GM21526 (cell line): ENCODE measurements at regions not wholly inside any gene's neighbourhood (a gene's known extent, or its start where the extent isn't known, plus 50 kb on each side); places are given as distances from the start of the nearest gene placed in this dataset.

ENCODE experiments used
- ATAC-seq: cut with Tn5 transposase; IDR thresholded peaks from one replicate; pipeline ENCODE4 v1.9.1; 2021; ENCODE audit warnings: moderate library complexity; ENCODE audit not compliant: unreplicated experiment, low FRiP score

DNA sequence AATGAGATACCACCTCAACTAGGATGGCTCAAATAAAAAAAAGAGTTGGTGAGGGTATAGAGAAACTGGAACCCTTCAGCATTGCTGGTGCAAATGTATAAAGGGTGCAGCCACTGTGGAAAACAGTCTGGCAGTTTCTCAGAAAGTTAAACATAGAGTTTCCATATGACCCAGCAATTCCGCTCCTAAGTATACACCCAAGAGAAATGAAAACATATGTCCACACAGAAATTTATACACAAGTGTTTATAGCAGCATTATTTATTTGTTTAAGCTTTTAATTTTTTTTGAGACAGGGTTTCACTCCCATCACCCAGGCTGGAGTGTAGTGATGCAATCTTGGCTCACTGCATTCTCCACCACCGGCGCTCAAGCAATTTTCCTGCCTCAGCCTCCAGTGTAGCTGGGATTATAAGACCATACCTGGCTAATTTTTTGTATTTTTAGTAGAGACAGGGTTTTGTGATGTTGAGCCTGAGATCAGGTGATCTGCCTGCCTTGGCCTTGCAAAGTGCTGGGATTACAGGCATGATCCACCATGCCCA lies 118.2 kb upstream of the KIF5B start:
- ATAC-seq: no peak

- ATAC-seq: no peak
Measured at GRCh38 chr10:32171204-32171603, 115.0 kb upstream of the KIF5B start.

DNA sequence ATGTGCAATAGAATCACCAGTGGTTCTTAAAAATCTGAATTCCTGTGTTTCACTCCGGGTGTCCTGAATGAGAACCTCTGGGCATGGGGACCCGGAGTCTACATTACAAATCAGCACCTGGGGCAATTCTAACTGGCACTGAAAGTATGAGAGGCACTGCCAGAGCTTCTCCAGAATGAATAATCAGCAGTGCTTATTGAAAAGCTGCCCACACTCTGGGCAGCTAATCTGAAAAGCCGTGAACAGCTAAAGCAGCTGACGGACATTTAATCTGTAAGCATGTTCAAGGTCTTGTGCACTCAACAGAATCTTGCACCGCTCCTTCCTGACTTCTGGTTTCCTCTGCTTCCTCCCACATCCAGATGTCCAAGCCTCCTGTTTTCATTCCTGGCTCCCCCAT lies 113.3 kb upstream of the KIF5B start:
- no peak for ATAC-seq

GRCh38 chr10:32167450-32167849 lies 111.2 kb upstream of the KIF5B start:
- no peak for ATAC-seq

- ATAC-seq: no peak
Measured at GRCh38 chr10:32166365-32166764, 110.1 kb upstream of the KIF5B start.

DNA sequence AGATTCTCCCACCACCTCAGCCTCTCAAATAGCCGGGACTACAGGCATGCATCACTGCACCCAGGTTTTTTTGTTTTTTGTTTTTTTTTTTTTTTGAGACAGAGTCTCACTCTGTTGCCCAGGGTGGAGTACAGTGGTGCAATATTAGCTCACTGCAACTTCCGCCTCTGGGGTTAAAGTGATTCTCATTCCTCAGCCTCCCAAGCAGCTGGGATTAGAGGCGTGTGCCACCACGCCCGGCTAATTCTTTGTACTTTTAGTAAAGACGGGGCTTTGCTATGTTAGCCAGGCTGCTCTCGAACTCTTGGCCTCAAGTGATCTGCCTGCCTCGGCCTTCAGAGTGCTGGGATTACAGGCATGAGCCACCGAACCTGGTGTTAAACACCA lies 107.5 kb upstream of the KIF5B start:
- no peak for ATAC-seq

- ATAC-seq: no peak
Measured at GRCh38 chr10:32163071-32163761, 107.0 kb upstream of the KIF5B start.

- no peak for ATAC-seq
Measured at GRCh38 chr10:32161586-32161985, 105.4 kb upstream of the KIF5B start.

DNA sequence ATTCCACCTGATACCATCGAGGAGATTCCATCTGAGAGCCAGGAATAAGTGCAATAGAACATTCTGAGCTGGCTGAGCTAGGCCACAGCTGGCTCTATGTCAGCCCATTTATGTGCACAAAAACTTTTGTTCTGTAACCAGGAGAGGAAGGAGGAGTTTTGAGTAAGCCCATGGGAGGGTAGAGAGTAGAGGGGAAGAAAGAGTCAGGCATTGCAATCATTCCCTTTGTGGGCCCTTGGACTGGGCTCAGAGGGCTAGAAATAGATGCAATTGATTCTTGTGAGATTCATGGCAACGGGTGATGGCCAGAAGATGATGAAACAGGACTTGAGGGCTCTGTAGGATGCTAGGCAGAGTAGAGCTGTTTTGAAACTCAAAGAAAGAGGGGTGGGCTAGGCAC lies 104.6 kb upstream of the KIF5B start:
- ATAC-seq: no peak

- ATAC-seq: no peak
Measured at GRCh38 chr10:32159264-32159663, 103.0 kb upstream of the KIF5B start.

GRCh38 chr10:32156031-32156495 lies 99.8 kb upstream of the KIF5B start:
- ATAC-seq: no peak

DNA sequence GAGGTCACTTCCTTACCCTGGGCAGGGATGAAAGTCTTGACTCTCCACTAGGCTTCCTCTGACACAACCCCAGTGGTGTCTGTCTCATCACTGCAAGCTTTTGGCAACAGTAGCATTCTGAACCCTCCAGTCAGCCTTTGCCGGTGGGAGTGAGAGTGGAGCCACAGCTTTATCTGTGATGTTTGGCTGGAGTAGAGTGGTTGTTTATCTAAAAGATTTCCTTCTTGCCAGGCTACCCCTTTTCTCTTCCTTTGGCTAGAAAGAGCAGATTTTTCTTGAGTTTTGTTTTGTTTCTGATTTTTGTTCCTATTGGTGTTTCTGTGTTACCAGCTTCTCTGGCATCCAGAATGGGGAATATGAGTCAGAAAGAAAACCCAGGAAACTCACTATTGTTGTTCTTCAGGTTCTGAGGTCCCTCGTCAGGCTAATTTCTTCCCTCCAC lies 98.9 kb upstream of the KIF5B start:
- ATAC-seq: no peak

- no peak for ATAC-seq
Measured at GRCh38 chr10:32153931-32154330, 97.7 kb upstream of the KIF5B start.

DNA sequence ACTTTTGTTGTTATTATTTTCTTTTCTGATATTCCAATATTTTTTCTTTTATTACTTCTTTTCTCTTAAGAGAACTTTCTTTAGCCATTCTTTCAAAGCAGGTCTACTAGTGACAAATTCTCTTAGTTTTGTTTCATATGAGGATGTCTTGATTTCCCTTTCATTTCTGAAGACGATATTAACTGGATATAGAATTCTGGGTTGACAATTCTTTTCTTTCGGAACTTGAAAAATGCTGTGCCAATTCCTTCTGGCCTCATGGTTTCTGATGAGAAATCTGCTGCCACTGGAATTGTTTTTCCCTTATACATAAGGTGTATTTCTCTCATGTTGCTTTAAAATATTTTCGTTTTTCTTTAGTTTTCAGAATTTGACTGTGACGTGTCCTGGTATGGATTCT lies 97.0 kb upstream of the KIF5B start:
- ATAC-seq: no peak

DNA sequence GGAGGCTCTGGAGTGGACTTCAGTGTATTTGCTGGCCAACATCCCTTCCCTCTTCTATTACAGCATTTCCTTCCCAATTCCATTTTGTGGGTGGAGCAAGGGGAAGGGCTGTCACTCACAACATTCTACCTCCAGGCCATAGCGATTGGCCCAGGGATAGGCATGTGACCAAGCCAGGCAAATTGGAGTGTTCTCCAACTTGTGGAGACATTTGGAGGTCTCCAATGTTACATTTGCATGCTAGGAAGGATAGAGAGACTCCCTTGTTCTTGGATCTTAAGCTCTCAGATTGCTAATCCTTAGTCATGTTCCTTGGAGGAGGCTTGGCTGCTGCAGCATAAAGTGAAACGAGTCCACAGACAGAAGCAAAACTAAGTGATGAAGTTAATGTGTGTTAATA lies 95.6 kb upstream of the KIF5B start:
- no peak for ATAC-seq

- ATAC-seq: no peak
Measured at GRCh38 chr10:32150532-32151101, 94.4 kb upstream of the KIF5B start.

DNA sequence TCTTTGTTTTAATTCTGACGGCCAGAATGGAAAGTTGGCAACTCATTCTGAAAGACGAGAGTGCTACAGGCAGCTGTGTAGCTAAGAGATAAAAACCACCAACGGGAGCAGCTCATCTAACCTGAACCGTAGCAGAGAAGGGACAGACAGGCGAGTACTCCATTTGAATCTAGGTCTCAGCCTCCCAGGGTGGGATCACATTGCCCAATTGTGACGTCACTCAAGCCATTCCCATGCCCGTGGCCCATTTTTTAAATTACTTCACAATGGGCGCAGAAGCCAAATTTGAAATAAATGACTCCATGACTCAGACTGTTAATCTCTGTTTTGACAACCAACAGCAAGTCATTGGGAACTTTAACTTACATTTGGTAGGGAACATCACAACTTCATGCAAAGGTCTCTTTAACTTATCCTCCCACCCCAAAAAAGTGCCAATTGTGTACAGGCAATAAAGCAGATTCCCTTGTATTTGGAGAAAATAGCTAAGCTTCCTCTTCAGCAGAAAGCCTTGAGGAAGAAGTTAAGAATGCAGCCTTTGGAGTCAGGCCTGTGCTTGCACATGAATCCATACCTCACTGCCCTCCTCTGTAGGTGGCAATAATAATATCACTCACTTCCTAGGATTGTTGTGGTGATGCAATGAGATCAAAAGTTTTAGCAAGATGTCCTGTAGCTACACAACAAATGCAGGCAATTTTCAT lies 93.2 kb upstream of the KIF5B start:
- peak; percentile 94 for ATAC-seq

GRCh38 chr10:32148864-32149251 lies 92.6 kb upstream of the KIF5B start:
- no peak for ATAC-seq

DNA sequence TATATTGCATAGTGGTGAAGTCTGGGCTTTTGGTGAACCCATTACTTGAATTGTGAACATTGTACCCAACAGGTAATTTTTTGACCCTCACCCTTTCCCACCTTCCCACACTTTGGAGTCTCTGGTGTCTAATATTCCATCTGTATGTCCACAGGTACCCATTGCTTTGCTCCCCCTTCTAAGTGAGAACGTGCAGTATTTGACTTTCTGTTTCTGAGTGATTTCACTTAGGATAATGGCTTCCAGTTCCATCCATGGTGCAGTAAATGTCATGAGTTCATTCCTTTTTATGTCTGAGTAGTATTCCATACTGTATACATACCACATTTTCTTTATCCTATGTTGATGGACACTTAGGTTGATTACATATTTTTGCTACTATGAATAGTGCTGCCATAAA lies 91.5 kb upstream of the KIF5B start:
- no peak for ATAC-seq

DNA sequence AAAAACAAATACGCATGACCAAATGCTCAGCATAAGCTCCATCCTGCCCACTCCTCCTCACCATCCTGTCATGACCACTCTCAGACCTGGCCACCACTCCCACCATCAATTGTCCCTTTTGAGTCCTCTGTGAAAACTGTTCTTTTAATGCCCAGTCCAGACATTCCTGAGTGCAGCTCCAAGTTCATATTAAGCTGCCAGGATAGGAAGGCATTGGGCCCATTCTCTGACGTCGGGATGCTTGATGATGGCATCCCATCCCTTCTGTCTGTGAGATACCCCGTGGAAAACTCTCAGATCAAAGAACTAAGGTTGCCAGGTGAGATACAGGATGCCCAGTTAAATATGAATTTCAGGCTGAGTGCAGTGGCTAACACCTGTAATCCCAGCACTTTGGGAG lies 89.9 kb upstream of the KIF5B start:
- ATAC-seq: no peak

- no peak for ATAC-seq
Measured at GRCh38 chr10:32144817-32145688, 88.8 kb upstream of the KIF5B start.
